CD14-positive monocyte (primary cell): ENCODE measurements at regions not wholly inside any gene's neighbourhood (a gene's known extent, or its start where the extent isn't known, plus 50 kb on each side); places are given as distances from the start of the nearest gene placed in this dataset.
"Not testable (repeated sequence)": the region's sequence is repeated elsewhere in the genome, so short reads cannot be mapped to it uniquely, and the experiment has no call there.

Experiments
- DNase-seq, 3 donors: peaks; one replicate each; pipeline ENCODE4 v3.0.0-alpha.2; 2011 to 2022
- H2AFZ ChIP-seq: 2 replicates; pipeline ENCODE4 v1.6.0; 2012; ENCODE audit warnings: mild to moderate bottlenecking, low read depth, low read length, inconsistent platforms; ENCODE audit not compliant: insufficient read depth, poor library complexity, severe bottlenecking
- H3K27ac ChIP-seq, 2 donors: 1 replicate in 1 of 2; 2 replicates in 1 of 2; pipeline ENCODE4 v1.5.1; 2012 to 2013; ENCODE audit warnings: low read length in 2 of 2, control low read depth in 1 of 2, inconsistent platforms in 1 of 2, low read depth in 1 of 2, mild to moderate bottlenecking in 1 of 2
- H3K27me3 ChIP-seq, 2 donors: one replicate each; pipeline versions ENCODE4 v1.6.0 to v1.6.1; 2011 to 2013; ENCODE audit warnings: low read length in 2 of 2; ENCODE audit not compliant: control insufficient read depth in 2 of 2, insufficient read depth in 2 of 2
- H3K36me3 ChIP-seq, 2 donors: replicated peaks in 1 of 2; 1 replicate in 1 of 2; 2 replicates in 1 of 2; pipeline versions ENCODE4 v1.5.1 to v1.6.1; 2012 to 2013; ENCODE audit warnings: low read length in 2 of 2, control low read depth in 1 of 2, inconsistent platforms in 1 of 2, mild to moderate bottlenecking in 1 of 2; ENCODE audit not compliant: insufficient read depth in 2 of 2, control insufficient read depth in 1 of 2
- H3K4me1 ChIP-seq, 2 donors: 1 replicate in 1 of 2; 2 replicates in 1 of 2; pipeline versions ENCODE4 v1.5.1 to v1.6.1; 2012 to 2013; ENCODE audit warnings: low read length in 2 of 2, control low read depth in 1 of 2, inconsistent platforms in 1 of 2, mild to moderate bottlenecking in 1 of 2, moderate library complexity in 1 of 2; ENCODE audit not compliant: insufficient read depth in 2 of 2, control insufficient read depth in 1 of 2
- H3K4me2 ChIP-seq: replicated peaks from 2 replicates; pipeline ENCODE3; 2012; ENCODE audit warnings: low read length, moderate library complexity, mild to moderate bottlenecking; ENCODE audit not compliant: poor library complexity, severe bottlenecking; ENCODE audit errors: extremely low read depth
- H3K4me3 ChIP-seq, 3 experiments: fragments of 200-600 bp in 1 of 3; sonication (generic) in 1 of 3; replicated peaks in 1 of 3; 1 replicate in 2 of 3; 2 replicates in 1 of 3; pipeline ENCODE4 v1.5.1; 2011 to 2013; ENCODE audit warnings: low read length in 3 of 3, mild to moderate bottlenecking in 3 of 3, control low read depth in 2 of 3, low read depth in 2 of 3, inconsistent platforms in 1 of 3, moderate library complexity in 1 of 3
- H3K79me2 ChIP-seq: 2 replicates; pipeline ENCODE4 v1.6.0; 2012; ENCODE audit warnings: mild to moderate bottlenecking, control low read depth, inconsistent platforms, low read length, moderate library complexity; ENCODE audit not compliant: insufficient read depth
- H3K9ac ChIP-seq: 2 replicates; pipeline ENCODE4 v1.6.0; 2017; ENCODE audit warnings: low read length, mild to moderate bottlenecking; ENCODE audit not compliant: insufficient read depth, poor library complexity, severe bottlenecking
- H3K9me3 ChIP-seq, 2 donors: replicated peaks in 1 of 2; 1 replicate in 1 of 2; 2 replicates in 1 of 2; pipeline versions ENCODE4 v1.5.1 to v1.6.1; 2012 to 2013; ENCODE audit warnings: low read length in 2 of 2, control low read depth in 1 of 2; ENCODE audit not compliant: control insufficient read depth in 1 of 2, insufficient read depth in 1 of 2
- H4K20me1 ChIP-seq: 2 replicates; pipeline ENCODE4 v1.6.0; 2012; ENCODE audit warnings: mild to moderate bottlenecking, low read length, control low read depth, moderate library complexity; ENCODE audit not compliant: insufficient read depth
- H3K27ac Mint-ChIP-seq, 7 donors: one replicate each; pipeline ENCODE4 v1.8.0; 2020; ENCODE audit warnings: mild to moderate bottlenecking in 7 of 7, mixed read lengths in 7 of 7, moderate library complexity in 6 of 7, inconsistent platforms in 2 of 7
- H3K27me3 Mint-ChIP-seq, 3 donors: one replicate each; pipeline ENCODE4 v1.8.0; 2021 to 2022; ENCODE audit warnings: low read depth in 3 of 3, mild to moderate bottlenecking in 3 of 3, mixed read lengths in 3 of 3, moderate library complexity in 3 of 3, inconsistent platforms in 1 of 3
- H3K36me3 Mint-ChIP-seq, 2 donors: one replicate each; pipeline ENCODE4 v1.8.0; 2020; ENCODE audit warnings: mixed read lengths in 2 of 2, inconsistent platforms in 1 of 2, mild to moderate bottlenecking in 1 of 2
- H3K4me1 Mint-ChIP-seq: one replicate; pipeline ENCODE4 v1.8.0; 2020; ENCODE audit warnings: mild to moderate bottlenecking, mixed read lengths
- H3K4me3 Mint-ChIP-seq, 2 donors: one replicate each; pipeline ENCODE4 v1.8.0; 2020; ENCODE audit warnings: mild to moderate bottlenecking in 2 of 2, mixed read lengths in 2 of 2, moderate library complexity in 1 of 2
- H3K9me3 Mint-ChIP-seq, 7 donors: one replicate each; pipeline ENCODE4 v1.8.0; 2020 to 2022; ENCODE audit warnings: mixed read lengths in 7 of 7, mild to moderate bottlenecking in 6 of 7, moderate library complexity in 6 of 7, inconsistent platforms in 2 of 7
- WGBS: methylation state at CpG from one replicate; pipeline ENCODE4 v1.1.5; 2013; ENCODE audit warnings: missing lambda C conversion rate; ENCODE audit not compliant: insufficient coverage; 5-methylcytosine and 5-hydroxymethylcytosine counted together
- intact Hi-C, 2 donors: fragments of 100-400 bp; cut with micrococcal nuclease; formaldehyde crosslinking; loops; one replicate each; pipeline versions ENCODE4 v1.15.0 to v1.15.1; 2023
- TF ChIP-seq, protein P1 (sequence below): fragments of 200-600 bp; IDR thresholded peaks from one replicate; pipeline ENCODE4 v1.8.0; 2022; ENCODE audit warnings: antibody characterized with exemption, mild to moderate bottlenecking

DNA sequence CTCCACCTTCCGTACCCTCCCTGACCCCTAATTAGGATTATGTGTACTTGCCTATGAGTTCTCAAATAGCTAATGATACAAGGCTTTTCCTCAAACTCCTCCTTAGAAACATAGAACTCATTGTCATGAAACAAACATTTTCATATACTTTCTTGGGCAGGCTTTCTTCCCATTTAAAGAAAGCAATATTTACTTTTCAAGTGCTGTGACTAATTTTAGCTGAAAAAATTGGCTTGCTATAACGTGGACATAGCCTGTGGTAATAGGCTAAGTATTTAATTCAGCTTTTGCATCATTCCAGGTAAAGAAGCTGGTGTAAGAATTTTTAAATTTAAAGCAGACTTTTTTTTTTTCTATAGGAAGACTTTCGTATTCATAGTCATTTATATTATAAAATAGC, 208.7 kb downstream of the SOX2 start:
- no CpG with 5 or more reads among the region's 3 CpGs for WGBS
- peaks cover 0 to 2% (median 0%) of the 10 kb centered on the region in 3 donors for H3K27me3 Mint-ChIP-seq

DNA sequence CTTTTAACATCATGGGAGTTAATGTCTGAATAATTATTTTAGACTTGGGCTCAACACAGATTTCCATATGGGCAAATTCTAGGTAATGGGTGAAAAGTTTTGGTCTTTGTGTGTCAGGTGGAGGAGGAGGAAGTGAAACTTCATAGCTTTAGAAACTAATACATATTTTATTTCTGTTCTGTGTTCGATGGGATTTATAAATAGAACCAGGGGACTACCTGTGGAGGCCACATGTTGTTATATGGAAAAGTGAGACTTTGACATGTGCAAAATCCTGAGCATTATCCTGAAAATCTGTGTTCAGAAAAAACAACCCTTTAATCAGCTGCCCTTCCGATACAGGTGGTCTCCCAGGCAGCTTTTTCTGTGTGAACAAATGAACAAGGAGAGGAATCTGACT, 209.5 kb downstream of the SOX2 start:
- Histone ChIP-seq H4K20me1 (no peaks in the 10 kb centered on the region), H3K27ac (no peak overlapping the region), H3K9me3 (peaks cover 0 to 3% of the 10 kb centered on the region in 2 donors), H3K79me2 (no peaks in the 10 kb centered on the region), H3K27me3 (no peaks in the 10 kb centered on the region), H3K9ac (no peak overlapping the region), H3K36me3 (no peaks in the 10 kb centered on the region), H3K4me2 (no peak overlapping the region), H3K4me1 (no peaks in the 10 kb centered on the region), H2AFZ (no peak overlapping the region), H3K4me3 (no peak overlapping the region)
- intact Hi-C loops: no loop called here
- no peak overlapping the region for H3K4me3 Mint-ChIP-seq
- peaks cover 0 to 8% (median 4%) of the 10 kb centered on the region in 7 donors for H3K9me3 Mint-ChIP-seq
- no peak overlapping the region for H3K27ac Mint-ChIP-seq
- WGBS: 100% methylated on average over 1 of the region's 2 CpGs
- TF ChIP-seq, protein P1, sequence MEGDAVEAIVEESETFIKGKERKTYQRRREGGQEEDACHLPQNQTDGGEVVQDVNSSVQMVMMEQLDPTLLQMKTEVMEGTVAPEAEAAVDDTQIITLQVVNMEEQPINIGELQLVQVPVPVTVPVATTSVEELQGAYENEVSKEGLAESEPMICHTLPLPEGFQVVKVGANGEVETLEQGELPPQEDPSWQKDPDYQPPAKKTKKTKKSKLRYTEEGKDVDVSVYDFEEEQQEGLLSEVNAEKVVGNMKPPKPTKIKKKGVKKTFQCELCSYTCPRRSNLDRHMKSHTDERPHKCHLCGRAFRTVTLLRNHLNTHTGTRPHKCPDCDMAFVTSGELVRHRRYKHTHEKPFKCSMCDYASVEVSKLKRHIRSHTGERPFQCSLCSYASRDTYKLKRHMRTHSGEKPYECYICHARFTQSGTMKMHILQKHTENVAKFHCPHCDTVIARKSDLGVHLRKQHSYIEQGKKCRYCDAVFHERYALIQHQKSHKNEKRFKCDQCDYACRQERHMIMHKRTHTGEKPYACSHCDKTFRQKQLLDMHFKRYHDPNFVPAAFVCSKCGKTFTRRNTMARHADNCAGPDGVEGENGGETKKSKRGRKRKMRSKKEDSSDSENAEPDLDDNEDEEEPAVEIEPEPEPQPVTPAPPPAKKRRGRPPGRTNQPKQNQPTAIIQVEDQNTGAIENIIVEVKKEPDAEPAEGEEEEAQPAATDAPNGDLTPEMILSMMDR: no peak
- DNase-seq: no peak
- H3K36me3 Mint-ChIP-seq: no peaks in the 10 kb centered on the region
- H3K4me1 Mint-ChIP-seq: no peaks in the 10 kb centered on the region
- peaks cover 0 to 2% (median 0%) of the 10 kb centered on the region in 3 donors for H3K27me3 Mint-ChIP-seq

More for the DNA sequence above, 208.7 kb downstream of the SOX2 start:
- Mint-ChIP-seq H3K36me3 (no peaks in the 10 kb centered on the region), H3K27ac (no peak overlapping the region), H3K4me1 (no peaks in the 10 kb centered on the region), H3K9me3 (peaks cover 0 to 4% (median 0%) of the 10 kb centered on the region in 7 donors), H3K4me3 (no peak overlapping the region)
- no peak overlapping the region for H3K4me2 ChIP-seq
- intact Hi-C loops: no loop called here
- no peaks in the 10 kb centered on the region for H3K79me2 ChIP-seq
- H3K9ac ChIP-seq: no peak overlapping the region
- no peaks in the 10 kb centered on the region for H3K9me3 ChIP-seq
- H3K36me3 ChIP-seq: no peaks in the 10 kb centered on the region
- H3K4me1 ChIP-seq: no peaks in the 10 kb centered on the region
- H3K27ac ChIP-seq: no peak overlapping the region
- TF ChIP-seq, protein P1: no peak
- H2AFZ ChIP-seq: no peak overlapping the region
- no peaks in the 10 kb centered on the region for H3K27me3 ChIP-seq
- DNase-seq: no peak
- H4K20me1 ChIP-seq: no peaks in the 10 kb centered on the region
- no peak overlapping the region for H3K4me3 ChIP-seq

DNA sequence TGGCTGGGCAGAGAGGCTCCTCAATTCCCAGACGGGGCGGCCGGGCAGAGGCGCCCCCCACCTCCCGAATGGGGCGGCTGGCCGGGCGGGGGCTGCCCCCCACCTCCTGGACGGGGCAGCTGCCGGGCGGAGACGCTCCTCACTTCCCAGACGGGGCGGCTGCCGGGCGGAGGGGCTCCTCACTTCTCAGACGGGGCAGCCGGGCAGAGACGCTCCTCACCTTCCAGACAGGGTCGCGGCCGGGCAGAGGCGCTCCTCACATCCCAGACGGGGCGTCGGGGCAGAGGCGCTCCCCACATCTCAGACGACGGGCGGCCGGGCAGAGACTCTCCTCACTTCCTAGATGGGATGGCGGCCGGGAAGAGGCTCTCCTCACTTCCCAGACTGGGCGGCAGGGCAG, 214.1 kb downstream of the SOX2 start:
- not testable (repeated sequence) for H3K36me3 Mint-ChIP-seq, DNase-seq

More for the DNA sequence above, 214.1 kb downstream of the SOX2 start:
- H4K20me1 ChIP-seq, H3K4me3 ChIP-seq, H2AFZ ChIP-seq, H3K4me1 Mint-ChIP-seq, H3K27me3 Mint-ChIP-seq, H3K9ac ChIP-seq, H3K36me3 ChIP-seq, H3K27me3 ChIP-seq, H3K4me2 ChIP-seq, H3K27ac Mint-ChIP-seq, H3K4me1 ChIP-seq, intact Hi-C loops, H3K79me2 ChIP-seq, H3K27ac ChIP-seq, H3K4me3 Mint-ChIP-seq: not testable (repeated sequence)
- peaks cover 5 to 13% of the 10 kb centered on the region in 2 donors for H3K9me3 ChIP-seq
- peaks cover 6 to 18% (median 16%) of the 10 kb centered on the region in 7 donors for H3K9me3 Mint-ChIP-seq
- WGBS: 100% methylated on average over 2 of the region's 34 CpGs
